SU-DHL-6 (cell line): ENCODE measurements at regions not wholly inside any gene's neighbourhood (a gene's known extent, or its start where the extent isn't known, plus 50 kb on each side); places are given as distances from the start of the nearest gene placed in this dataset.

Experiments used
- H2AFZ ChIP-seq: fragments of 200-600 bp; sonication (generic); 2 replicates; pipeline ENCODE4 v1.6.1; 2014; ENCODE audit warnings: low read depth, mild to moderate bottlenecking, moderate library complexity, mixed read lengths, antibody characterized with exemption, low read length; ENCODE audit not compliant: severe bottlenecking
- H3F3A ChIP-seq: fragments of 200-600 bp; shearing (Covaris generic); 2 replicates; pipeline ENCODE4 v1.6.0; 2016; ENCODE audit warnings: antibody characterized with exemption, mild to moderate bottlenecking; ENCODE audit not compliant: insufficient read depth
- H3K27ac ChIP-seq: fragments of 200-600 bp; sonication (generic); 2 replicates; pipeline ENCODE4 v1.5.1; 2016; ENCODE audit warnings: low read depth, mild to moderate bottlenecking, low read length, moderate library complexity, mixed read lengths
- H3K27me3 ChIP-seq: fragments of 200-600 bp; sonication (generic), shearing (Covaris generic); 2 replicates; pipeline ENCODE4 v1.6.0; 2014; ENCODE audit warnings: mild to moderate bottlenecking, low read length
- H3K36me3 ChIP-seq: fragments of 200-600 bp; sonication (generic); 2 replicates; pipeline ENCODE4 v1.6.1; 2014; ENCODE audit warnings: mild to moderate bottlenecking, low read length, mixed read lengths
- H3K4me2 ChIP-seq: fragments of 300-600, 200-600 bp; shearing (Covaris generic), sonication (generic); 2 replicates; pipeline ENCODE4 v1.6.0; 2014; ENCODE audit warnings: low read length, low read depth, mild to moderate bottlenecking; ENCODE audit not compliant: poor library complexity, severe bottlenecking
- H3K4me3 ChIP-seq: fragments of 200-600 bp; sonication (generic); 2 replicates; pipeline ENCODE4 v1.5.1; 2014; ENCODE audit warnings: antibody characterized with exemption, low read length, mild to moderate bottlenecking, mixed read lengths; ENCODE audit not compliant: insufficient read depth, poor library complexity, severe bottlenecking
- H3K79me2 ChIP-seq: fragments of 200-600 bp; sonication (generic); 2 replicates; pipeline ENCODE4 v1.6.1; 2014; ENCODE audit warnings: mild to moderate bottlenecking, low read length, moderate library complexity; ENCODE audit not compliant: insufficient read depth
- H3K9ac ChIP-seq: fragments of 200-600 bp; sonication (generic); 2 replicates; pipeline ENCODE4 v1.7.0; 2014; ENCODE audit warnings: mild to moderate bottlenecking, low read length
- H3K9me2 ChIP-seq: fragments of 200-600 bp; sonication (generic); replicated peaks from 2 replicates; pipeline ENCODE4 v1.6.1; 2014; ENCODE audit warnings: low read length; ENCODE audit not compliant: insufficient read depth
- H3K9me3 ChIP-seq: fragments of 200-600 bp; sonication (generic); 2 replicates; pipeline ENCODE4 v1.6.1; 2014; ENCODE audit warnings: low read length, mixed read lengths; ENCODE audit not compliant: insufficient read depth
- H4K20me1 ChIP-seq: fragments of 200-600 bp; sonication (generic); 2 replicates; pipeline ENCODE4 v1.6.1; 2014; ENCODE audit warnings: low read depth, mild to moderate bottlenecking, antibody characterized with exemption, low read length, moderate library complexity, mixed read lengths
- EZH2phosphoT487 ChIP-seq: fragments of 200-600 bp; sonication (generic), shearing (Covaris generic); conservative IDR thresholded peaks from 2 replicates; pipeline ENCODE4 v1.6.1; 2018; ENCODE audit warnings: mild to moderate bottlenecking, antibody characterized with exemption, low read length, moderate library complexity, mixed read lengths
- TF ChIP-seq, protein P1 (sequence below): fragments of 200-600 bp; sonication (generic); IDR thresholded peaks from one replicate; pipeline ENCODE4 v1.5.1; 2017; ENCODE audit warnings: antibody characterized with exemption, mild to moderate bottlenecking, low read length, moderate library complexity; ENCODE audit not compliant: insufficient read depth, poor library complexity, severe bottlenecking

DNA sequence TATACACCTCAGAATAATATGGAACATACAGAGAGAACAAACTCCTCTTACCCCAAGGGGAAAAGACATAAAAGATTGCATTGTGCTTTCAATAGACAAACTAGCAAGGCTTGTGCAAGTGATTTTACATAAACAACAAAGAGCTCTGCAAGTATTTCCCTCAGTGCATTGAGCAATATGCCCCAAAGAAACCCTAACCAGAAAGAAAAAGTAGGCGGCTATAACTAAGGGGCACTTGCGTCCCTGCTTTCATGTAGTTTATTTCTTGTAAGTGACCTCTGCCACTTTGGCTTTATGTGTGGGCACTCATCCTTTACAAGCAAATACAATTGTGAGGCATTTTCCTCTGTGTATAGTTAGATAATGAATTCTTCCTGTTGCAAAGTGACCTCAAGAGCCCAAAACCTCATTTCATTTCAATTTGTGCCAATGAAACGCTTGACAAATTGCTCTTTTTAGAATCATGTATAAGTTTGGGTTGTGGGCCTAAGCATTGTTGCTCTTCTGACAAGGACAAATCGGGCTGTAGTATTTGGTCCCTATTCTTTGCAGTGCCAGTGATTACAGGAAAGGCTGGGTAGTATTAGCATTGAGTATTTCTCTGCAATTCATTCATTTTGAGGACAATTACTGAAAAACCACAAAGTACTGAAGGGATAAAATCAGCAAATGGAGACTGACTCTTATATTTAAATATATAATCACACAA, 282.2 kb downstream of the DTWD2 start:
- Histone ChIP-seq H3K4me2 (no peak overlapping the region), H3K9me3 (peaks cover 7% of the 10 kb centered on the region; the same call in 1 of the 2 replicates), H3K9ac (no peak overlapping the region), H3K36me3 (no peaks in the 10 kb centered on the region), H2AFZ (no peak overlapping the region), H3K4me3 (no peak overlapping the region), H4K20me1 (no peaks in the 10 kb centered on the region), H3K9me2 (no peaks in the 10 kb centered on the region), H3K27me3 (no peaks in the 10 kb centered on the region), H3F3A (no peaks in the 10 kb centered on the region), H3K27ac (no peak overlapping the region), H3K79me2 (no peaks in the 10 kb centered on the region)
- TF ChIP-seq, protein P1, sequence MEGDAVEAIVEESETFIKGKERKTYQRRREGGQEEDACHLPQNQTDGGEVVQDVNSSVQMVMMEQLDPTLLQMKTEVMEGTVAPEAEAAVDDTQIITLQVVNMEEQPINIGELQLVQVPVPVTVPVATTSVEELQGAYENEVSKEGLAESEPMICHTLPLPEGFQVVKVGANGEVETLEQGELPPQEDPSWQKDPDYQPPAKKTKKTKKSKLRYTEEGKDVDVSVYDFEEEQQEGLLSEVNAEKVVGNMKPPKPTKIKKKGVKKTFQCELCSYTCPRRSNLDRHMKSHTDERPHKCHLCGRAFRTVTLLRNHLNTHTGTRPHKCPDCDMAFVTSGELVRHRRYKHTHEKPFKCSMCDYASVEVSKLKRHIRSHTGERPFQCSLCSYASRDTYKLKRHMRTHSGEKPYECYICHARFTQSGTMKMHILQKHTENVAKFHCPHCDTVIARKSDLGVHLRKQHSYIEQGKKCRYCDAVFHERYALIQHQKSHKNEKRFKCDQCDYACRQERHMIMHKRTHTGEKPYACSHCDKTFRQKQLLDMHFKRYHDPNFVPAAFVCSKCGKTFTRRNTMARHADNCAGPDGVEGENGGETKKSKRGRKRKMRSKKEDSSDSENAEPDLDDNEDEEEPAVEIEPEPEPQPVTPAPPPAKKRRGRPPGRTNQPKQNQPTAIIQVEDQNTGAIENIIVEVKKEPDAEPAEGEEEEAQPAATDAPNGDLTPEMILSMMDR: no peak
- TF ChIP-seq EZH2phosphoT487: no peak

GRCh38 chr5:118703241-118703640, 285.1 kb downstream of the DTWD2 start:
- peaks cover 7% of the 10 kb centered on the region; the same call in 1 of the 2 replicates for H3K9me3 ChIP-seq
- no peaks in the 10 kb centered on the region for H4K20me1 ChIP-seq
- no peak overlapping the region for H3K4me2 ChIP-seq
- no peaks in the 10 kb centered on the region for H3K79me2 ChIP-seq
- H3K9ac ChIP-seq: no peak overlapping the region
- no peak overlapping the region for H2AFZ ChIP-seq
- no peaks in the 10 kb centered on the region for H3K9me2 ChIP-seq
- TF ChIP-seq, protein P1: no peak
- no peak for TF ChIP-seq EZH2phosphoT487
- no peaks in the 10 kb centered on the region for H3F3A ChIP-seq
- no peaks in the 10 kb centered on the region for H3K27me3 ChIP-seq
- H3K36me3 ChIP-seq: no peaks in the 10 kb centered on the region
- no peak overlapping the region for H3K27ac ChIP-seq
- H3K4me3 ChIP-seq: no peak overlapping the region

DNA sequence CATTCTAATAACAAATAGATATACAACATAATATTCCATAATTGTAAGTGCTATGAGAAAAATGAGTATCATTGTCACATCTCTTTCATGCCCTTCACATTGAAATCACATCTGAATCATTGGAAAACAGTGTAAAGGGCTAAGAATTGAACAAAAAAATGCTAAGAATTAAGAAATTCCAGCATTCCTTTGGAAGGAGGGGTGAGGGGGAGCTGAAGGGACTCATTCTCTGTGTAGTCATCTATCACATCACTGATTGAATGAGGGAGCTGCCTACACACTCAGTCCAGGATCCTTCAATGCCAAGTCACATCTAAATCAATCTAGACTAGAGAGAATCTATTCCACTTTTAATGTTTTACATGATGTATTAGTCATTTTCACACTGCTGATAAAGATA, 286.6 kb downstream of the DTWD2 start:
- H3K4me2 ChIP-seq: no peak overlapping the region
- no peaks in the 10 kb centered on the region for H3F3A ChIP-seq
- TF ChIP-seq, protein P1: no peak
- no peak for TF ChIP-seq EZH2phosphoT487
- no peak overlapping the region for H2AFZ ChIP-seq
- no peaks in the 10 kb centered on the region for H3K36me3 ChIP-seq
- H3K9me3 ChIP-seq: peaks cover 7% of the 10 kb centered on the region; the same call in 1 of the 2 replicates
- H3K79me2 ChIP-seq: no peaks in the 10 kb centered on the region
- H3K27ac ChIP-seq: no peak overlapping the region
- H3K9me2 ChIP-seq: no peaks in the 10 kb centered on the region
- no peaks in the 10 kb centered on the region for H3K27me3 ChIP-seq
- H3K4me3 ChIP-seq: no peak overlapping the region
- no peak overlapping the region for H3K9ac ChIP-seq
- H4K20me1 ChIP-seq: no peaks in the 10 kb centered on the region
